ENCODE measurements at regions not wholly inside any gene's neighbourhood (a gene's known extent, or its start where the extent isn't known, plus 50 kb on each side); places are given as distances from the start of the nearest gene placed in this dataset.

DNA sequence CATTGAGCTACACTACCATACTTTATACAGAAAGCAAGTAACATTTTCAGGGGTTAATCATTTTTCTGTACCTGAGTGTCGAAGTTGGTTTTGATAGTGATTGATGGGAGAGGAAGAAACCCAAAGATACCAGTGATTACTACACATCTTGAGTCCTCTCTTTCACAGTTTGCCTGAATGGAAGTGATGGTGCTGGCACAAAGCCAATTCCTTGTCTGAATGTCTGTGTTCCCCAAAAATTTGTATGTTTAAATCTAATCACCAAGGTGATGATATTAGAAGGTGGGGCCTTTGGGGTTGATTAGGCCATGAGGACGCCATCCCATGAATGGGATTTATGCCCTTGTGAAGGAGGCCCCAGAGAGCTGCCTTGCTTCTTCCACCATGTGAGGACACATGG lies 696.9 kb upstream of the ANKRD30A start:
- H2BK20ac ChIP-seq (ENCODE audit: low read length): no peak overlapping the region
- TF ChIP-seq MAFK (IDR thresholded peaks at IDR 0.05; ENCODE audit: low read depth, low read length) (no peak), KDM5A (IDR thresholded peaks at IDR 0.05; ENCODE audit: low read length) (no peak), MAX (IDR thresholded peaks at IDR 0.05) (no peak), JUN (IDR thresholded peaks at IDR 0.05; ENCODE audit: low read depth, low read length) (no peak), HDAC2 (IDR thresholded peaks at IDR 0.05; ENCODE audit: borderline replicate concordance in 1 of 2, low read depth in 2 of 2, low read length in 2 of 2) (no peak), CHD1 (IDR thresholded peaks at IDR 0.05; ENCODE audit: low read depth, low read length) (no peak), POLR2AphosphoS5 (IDR thresholded peaks at IDR 0.05; ENCODE audit: low read depth, low read length) (no peak), FOSL1 (IDR thresholded peaks at IDR 0.05; ENCODE audit: insufficient read depth, low read depth, low read length) (no peak), TAF7 (optimal IDR thresholded peaks at IDR 0.05; ENCODE audit: borderline replicate concordance, low read depth, low read length) (no peak), CEBPB (IDR thresholded peaks at IDR 0.05; ENCODE audit: low read depth, low read length) (no peak), EZH2 (IDR thresholded peaks at IDR 0.05; ENCODE audit: low read depth, low read length, severe bottlenecking) (no peak), RAD21 (IDR thresholded peaks at IDR 0.05 in 1 of 2, conservative IDR thresholded peaks at IDR 0.05 in 1 of 2; ENCODE audit: low read depth in 2 of 2, low read length in 2 of 2) (no peak)
- TF ChIP-seq, protein P1, sequence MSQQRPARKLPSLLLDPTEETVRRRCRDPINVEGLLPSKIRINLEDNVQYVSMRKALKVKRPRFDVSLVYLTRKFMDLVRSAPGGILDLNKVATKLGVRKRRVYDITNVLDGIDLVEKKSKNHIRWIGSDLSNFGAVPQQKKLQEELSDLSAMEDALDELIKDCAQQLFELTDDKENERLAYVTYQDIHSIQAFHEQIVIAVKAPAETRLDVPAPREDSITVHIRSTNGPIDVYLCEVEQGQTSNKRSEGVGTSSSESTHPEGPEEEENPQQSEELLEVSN (IDR thresholded peaks at IDR 0.05): no peak
- H3K56ac ChIP-seq (replicated peaks; ENCODE audit: insufficient read length, low read depth, low read length): no peak overlapping the region
- ChIA-PET CTCF (ENCODE audit: partially characterized antibody) (no interaction called here), POLR2A (ENCODE audit: partially characterized antibody) (no interaction called here)
- H2BK5ac ChIP-seq (ENCODE audit: low read depth, low read length): no peak overlapping the region
- peaks cover 3 to 10% of the 10 kb centered on the region in 2 experiments; a peak in 3 of 4 replicates for H3K9me3 ChIP-seq (ENCODE audit: insufficient read depth in 2 of 2, low read depth in 1 of 2, low read length in 1 of 2)
- H3K4me3 ChIP-seq (ENCODE audit: extremely low read depth in 1 of 4, insufficient read depth in 2 of 4, low read depth in 3 of 4, low read length in 4 of 4): no peak overlapping the region
- H3K23me2 ChIP-seq (ENCODE audit: low read depth, low read length): no peaks in the 10 kb centered on the region
- H3K18ac ChIP-seq (ENCODE audit: extremely low read depth, low read length): no peak overlapping the region
- FAIRE-seq: no peak
- H3K36me3 ChIP-seq (ENCODE audit: control insufficient read depth in 2 of 4, insufficient read depth in 4 of 4, low read length in 3 of 4): no peaks in the 10 kb centered on the region
- H2BK12ac ChIP-seq (ENCODE audit: low read depth, low read length): no peak overlapping the region
- WGBS, 2 experiments (ENCODE audit: extremely low coverage in 1 of 2, insufficient coverage in 1 of 2, insufficient read length in 1 of 2, insufficient replicate concordance in 2 of 2, low coverage in 1 of 2, low lambda C conversion rate in 2 of 2, missing lambda C conversion rate in 1 of 2): 89% methylated on average over 2 of the region's 2 CpGs; no CpG with 5 or more reads in 1 of the 2 experiments
- H4K5ac ChIP-seq (ENCODE audit: insufficient read length, low read depth, low read length): no peak overlapping the region
- H2BK15ac ChIP-seq (ENCODE audit: low read length): no peak overlapping the region
- no peak overlapping the region for H3K9ac ChIP-seq (replicated peaks in 1 of 4; ENCODE audit: extremely low read depth in 1 of 4, low read depth in 3 of 4, low read length in 3 of 4)
- no peak for DNase-seq (ENCODE audit: low read depth in 1 of 2, low spot score in 2 of 2)
- no peak overlapping the region for H3K27ac ChIP-seq (ENCODE audit: low read depth, low read length)
- no peak overlapping the region for H4K91ac ChIP-seq (replicated peaks; ENCODE audit: insufficient read length, low read length)
- H2BK120ac ChIP-seq (replicated peaks; ENCODE audit: low read depth, low read length): no peak overlapping the region
- no peaks in the 10 kb centered on the region for H3K79me2 ChIP-seq (ENCODE audit: control insufficient read depth in 1 of 2, insufficient read depth in 2 of 2, low read length in 2 of 2)
- H3K14ac ChIP-seq (ENCODE audit: insufficient read length): no peak overlapping the region
- no peak overlapping the region for H3K4ac ChIP-seq (replicated peaks; ENCODE audit: insufficient read length, low read depth, low read length)
- no peak overlapping the region for H2AFZ ChIP-seq (ENCODE audit: low read length)
- no peaks in the 10 kb centered on the region for H3K79me1 ChIP-seq (ENCODE audit: low read depth, low read length)
- no peaks in the 10 kb centered on the region for H3K27me3 ChIP-seq (replicated peaks in 1 of 4; ENCODE audit: control insufficient read depth in 3 of 4, extremely low read depth in 1 of 4, insufficient read depth in 3 of 4, low read length in 3 of 4)
- H4K20me1 ChIP-seq (replicated peaks in 1 of 2; ENCODE audit: control insufficient read depth in 1 of 2, insufficient read depth in 2 of 2, low read length in 2 of 2): no peaks in the 10 kb centered on the region
- H4K8ac ChIP-seq (ENCODE audit: extremely low read depth, insufficient read depth, low read length): no peak overlapping the region
- H2AK5ac ChIP-seq (ENCODE audit: low read depth, low read length): no peak overlapping the region
- no peak overlapping the region for H3K23ac ChIP-seq (ENCODE audit: insufficient read length)
- no peaks in the 10 kb centered on the region; a peak in 1 of 7 replicates for H3K4me1 ChIP-seq (replicated peaks in 1 of 4; ENCODE audit: control insufficient read depth in 3 of 4, insufficient read depth in 4 of 4, low read length in 3 of 4)
- H3K4me2 ChIP-seq (ENCODE audit: insufficient read depth in 1 of 2, low read depth in 2 of 2, low read length in 2 of 2): no peak overlapping the region
